Activated CD8-positive, alpha-beta memory T cell treated with anti-CD3 and anti-CD28 coated beads, Interleukin-2, amount 50 U/mL, for 24 hours (primary cell): ENCODE measurements at regions not wholly inside any gene's neighbourhood (a gene's known extent, or its start where the extent isn't known, plus 50 kb on each side); places are given as distances from the start of the nearest gene placed in this dataset.
A peak's percentile ranks its signal among the peaks of the same experiment; 100 is the strongest.

Experiments
- DNase-seq: peaks from one replicate; pipeline ENCODE4 v3.0.0-alpha.2; 2020; ENCODE audit errors: extremely low read depth

DNA sequence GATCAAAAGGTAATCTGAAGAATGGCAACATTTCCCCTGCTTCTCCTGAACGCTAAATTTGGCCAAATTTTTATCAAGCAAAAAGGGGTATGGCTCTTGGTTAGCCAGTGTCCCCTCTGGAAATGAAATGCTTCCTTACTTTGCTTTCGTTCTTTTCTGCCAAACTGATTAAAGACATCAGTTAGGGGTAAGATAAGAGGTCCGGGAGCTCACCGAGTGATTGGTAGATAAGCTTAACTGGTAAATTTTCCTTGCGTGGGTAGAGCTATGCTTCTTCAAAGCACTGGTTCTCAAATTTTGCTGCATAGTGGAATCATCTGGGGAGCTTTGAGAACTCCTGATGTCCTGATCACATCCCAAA is 62.7 kb upstream of the MAPRE2 start:
- no peak for DNase-seq

- peak; percentile 49 for DNase-seq
Observed at GRCh38 chr18:34978953-34979608, 62.1 kb upstream of the MAPRE2 start.

DNA sequence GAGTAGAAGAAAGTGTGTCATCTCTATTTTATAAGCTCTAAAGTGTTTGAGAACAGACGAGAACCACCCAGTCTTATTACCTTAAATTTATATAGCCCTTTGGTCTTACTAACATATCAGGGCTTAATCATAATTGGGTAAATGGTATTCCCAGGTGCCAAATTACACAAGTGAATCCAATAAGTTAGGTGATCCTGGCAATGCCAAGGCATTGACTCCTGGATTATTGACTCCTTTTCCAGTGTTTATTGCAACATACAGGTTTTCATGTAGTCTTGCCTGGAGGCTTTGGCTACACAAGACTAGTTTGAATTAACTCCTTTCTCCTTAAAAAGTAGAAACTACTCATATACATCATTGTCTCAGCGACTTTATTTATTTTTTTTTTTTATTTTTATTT is 59.7 kb upstream of the MAPRE2 start:
- DNase-seq: no peak

- DNase-seq: no peak
Observed at GRCh38 chr18:34985963-34986362, 55.2 kb upstream of the MAPRE2 start.

DNA sequence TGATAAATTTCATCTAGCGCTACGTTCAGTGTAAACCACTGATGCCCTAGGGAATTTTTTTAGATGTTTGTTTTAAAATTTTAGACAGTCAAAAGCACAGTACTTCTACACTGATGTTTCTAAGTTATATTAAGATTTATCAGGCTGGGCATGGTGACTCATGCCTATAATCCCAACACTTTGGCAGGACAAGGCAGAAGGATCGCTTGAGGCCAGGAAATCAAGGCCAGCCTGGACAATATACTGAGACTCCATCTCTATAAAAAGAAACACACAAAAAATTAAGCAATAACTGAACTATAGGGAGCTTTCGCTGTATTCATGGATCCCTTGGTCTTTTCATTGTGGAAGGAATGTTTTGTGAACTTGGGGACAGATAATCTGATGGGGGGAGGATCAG is 50.6 kb upstream of the MAPRE2 start:
- DNase-seq: no peak

- DNase-seq: no peak
Observed at GRCh38 chr18:34991152-34991551, 50.1 kb upstream of the MAPRE2 start.
